ENCODE measurements at regions not wholly inside any gene's neighbourhood (a gene's known extent, or its start where the extent isn't known, plus 50 kb on each side); places are given as distances from the start of the nearest gene placed in this dataset.

GRCh38 chr9:7354704-7355103, 444.9 kb downstream of the DMAC1 start:
- DNase-seq (ENCODE audit: low read depth in 2 of 2, low spot score in 1 of 2) = no peak

DNA sequence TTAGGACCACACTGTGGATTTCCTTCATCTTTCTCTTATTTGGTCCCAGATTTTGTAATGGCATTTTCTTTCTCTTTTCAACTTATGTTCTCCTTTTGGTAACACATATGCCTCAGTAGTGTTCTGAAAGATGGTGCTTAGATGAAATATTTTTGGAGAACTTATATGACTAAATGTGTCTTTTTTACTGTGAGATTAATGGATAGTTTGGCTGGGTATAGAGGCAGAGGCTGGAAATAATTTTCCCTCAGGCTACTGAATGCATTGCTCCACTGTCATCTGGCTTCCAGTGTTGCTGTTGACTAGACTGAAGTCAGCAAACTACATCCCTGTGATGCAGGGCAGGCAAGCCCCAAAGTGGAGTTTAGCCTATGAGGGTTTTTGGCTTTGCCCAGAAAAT, 450.9 kb downstream of the DMAC1 start:
- DNase-seq (ENCODE audit: low read depth in 2 of 2, low spot score in 1 of 2) = no peak

DNA sequence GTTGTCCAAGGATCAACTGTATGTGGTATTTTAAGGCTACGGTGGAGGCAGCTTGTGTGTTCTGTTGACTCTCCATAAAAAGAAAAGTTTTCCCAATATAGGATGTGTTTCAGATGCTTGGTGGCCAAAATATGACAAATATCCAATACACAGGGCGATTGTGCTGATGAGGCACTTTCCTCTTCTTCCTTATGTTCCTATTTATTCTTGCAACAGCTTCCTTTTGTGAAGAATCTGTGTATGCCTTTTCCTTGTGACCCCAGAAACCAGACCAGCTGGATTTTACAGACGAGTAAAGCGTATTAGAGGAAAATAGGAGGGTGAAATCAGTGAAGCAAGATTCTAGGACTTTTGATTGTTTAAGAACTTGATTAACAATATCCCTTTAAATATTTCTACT, 452.0 kb downstream of the DMAC1 start:
- no peak for DNase-seq (ENCODE audit: low read depth in 2 of 2, low spot score in 1 of 2)

DNA sequence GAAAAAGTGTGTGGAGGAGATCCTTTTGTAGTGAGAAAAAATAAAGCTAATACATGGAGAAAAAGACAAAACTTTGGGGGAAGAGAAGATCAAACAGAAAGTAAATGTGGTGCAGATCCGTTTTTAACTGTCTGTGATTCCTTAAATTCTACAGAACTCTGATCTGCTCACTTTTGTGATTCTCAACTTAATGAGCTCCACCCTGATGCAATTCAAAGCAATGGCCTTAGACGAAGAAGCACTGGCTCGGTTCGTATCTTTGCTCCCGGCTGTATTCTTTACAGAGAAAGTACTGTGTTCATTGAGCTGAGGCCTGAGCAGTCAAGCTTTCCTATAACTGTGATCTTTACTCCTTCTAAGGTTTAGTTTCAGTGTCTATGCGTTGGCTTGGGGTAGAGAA, 453.4 kb downstream of the DMAC1 start:
- DNase-seq (ENCODE audit: low read depth in 2 of 2, low spot score in 1 of 2) = no peak

GRCh38 chr9:7342736-7343135, 456.8 kb downstream of the DMAC1 start:
- DNase-seq (ENCODE audit: low read depth in 2 of 2, low spot score in 1 of 2) = no peak

GRCh38 chr9:7342229-7342628, 457.3 kb downstream of the DMAC1 start:
- no peak for DNase-seq (ENCODE audit: low read depth in 2 of 2, low spot score in 1 of 2)

DNA sequence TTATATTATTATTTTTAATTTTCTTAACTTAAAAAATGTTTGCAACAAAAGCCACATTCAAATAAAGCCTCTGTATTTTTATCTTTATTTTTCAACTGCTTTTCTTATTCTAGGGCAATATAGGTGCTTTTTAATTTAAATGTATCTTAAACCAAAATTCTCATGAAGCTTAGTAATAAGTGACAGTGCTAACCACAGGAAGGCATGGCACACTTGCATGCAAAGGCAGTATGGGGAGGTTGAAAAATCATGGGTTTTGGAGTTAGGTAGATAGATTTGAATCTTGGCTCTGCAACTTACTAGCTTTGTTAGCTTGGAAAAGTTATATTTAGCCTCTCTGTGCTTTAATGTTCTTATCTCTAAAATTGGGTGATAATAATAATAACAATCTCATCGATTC, 458.0 kb downstream of the DMAC1 start:
- DNase-seq (ENCODE audit: low read depth in 2 of 2, low spot score in 1 of 2) = no peak

GRCh38 chr9:7340451-7340850, 459.1 kb downstream of the DMAC1 start:
- no peak for DNase-seq (ENCODE audit: low read depth in 2 of 2, low spot score in 1 of 2)

- no peak for DNase-seq (ENCODE audit: low read depth in 2 of 2, low spot score in 1 of 2)
These were observed 460.8 kb downstream of the DMAC1 start for GRCh38 chr9:7338586-7339281.

- DNase-seq (ENCODE audit: low read depth in 2 of 2, low spot score in 1 of 2) = no peak
These were observed 463.1 kb downstream of the DMAC1 start for GRCh38 chr9:7336356-7337065.

DNA sequence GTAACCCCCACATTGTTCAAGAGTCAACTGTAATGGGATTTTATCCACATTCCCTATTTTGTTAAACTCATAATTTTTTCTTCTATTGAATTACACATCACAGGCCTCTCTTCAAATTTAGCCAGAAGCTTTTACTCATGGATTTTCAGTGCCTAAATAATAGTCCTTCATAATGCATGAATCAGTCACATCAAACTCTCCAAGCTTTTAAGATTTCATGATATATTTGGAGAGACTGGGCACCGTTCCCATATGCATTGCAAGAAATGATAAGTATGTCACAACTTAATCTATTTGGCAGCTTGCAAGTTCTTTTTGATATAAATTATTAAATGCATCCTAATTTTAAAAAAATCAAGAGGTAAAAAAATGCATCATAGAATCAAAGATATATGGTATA, 465.9 kb downstream of the DMAC1 start:
- DNase-seq (ENCODE audit: low read depth in 2 of 2, low spot score in 1 of 2) = no peak

- DNase-seq (ENCODE audit: low read depth in 2 of 2, low spot score in 1 of 2) = no peak
These were observed 466.8 kb downstream of the DMAC1 start for GRCh38 chr9:7332780-7333179.

DNA sequence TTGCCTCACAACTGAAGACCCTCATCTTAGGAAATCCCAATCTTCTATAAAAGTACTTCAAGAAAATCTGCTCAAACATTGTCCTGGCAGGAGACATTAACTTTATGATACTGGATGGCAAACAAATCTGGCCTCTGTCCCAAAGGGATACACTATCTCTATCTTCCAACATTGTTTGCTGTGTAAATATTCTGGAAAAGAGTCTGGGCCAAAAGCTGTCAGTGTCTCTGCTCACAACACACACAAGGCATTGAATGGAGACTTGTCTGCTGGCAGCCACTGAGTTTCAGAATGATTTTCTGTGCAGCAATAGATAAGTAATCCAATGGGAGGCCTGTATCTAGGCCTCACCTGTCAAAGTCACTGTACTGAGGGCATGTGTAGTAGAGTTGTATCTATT, 471.1 kb downstream of the DMAC1 start:
- no peak for DNase-seq (ENCODE audit: low read depth in 2 of 2, low spot score in 1 of 2)

DNA sequence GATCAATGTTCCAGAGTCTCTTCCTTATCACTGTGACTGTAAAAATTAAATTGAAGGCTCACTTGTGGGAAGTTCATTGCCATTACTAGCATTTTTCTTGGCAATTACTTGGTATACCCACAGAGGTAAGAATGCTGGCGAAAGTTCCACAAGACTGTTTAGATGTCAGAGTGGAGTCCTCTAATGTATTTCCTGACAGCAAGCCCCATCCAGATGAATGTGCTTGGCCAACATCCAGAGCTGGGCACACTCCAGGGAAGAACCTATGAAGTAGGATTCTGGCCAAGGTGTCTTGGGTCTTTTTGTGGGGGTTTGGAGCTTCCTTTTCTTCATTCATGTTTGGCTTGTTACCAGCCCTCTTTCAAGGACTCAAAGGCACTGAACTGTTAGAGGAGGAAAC, 473.6 kb downstream of the DMAC1 start:
- DNase-seq (ENCODE audit: low read depth in 2 of 2, low spot score in 1 of 2) = no peak

- no peak for DNase-seq (ENCODE audit: low read depth in 2 of 2, low spot score in 1 of 2)
These were observed 475.4 kb downstream of the DMAC1 start for GRCh38 chr9:7324152-7324598.

DNA sequence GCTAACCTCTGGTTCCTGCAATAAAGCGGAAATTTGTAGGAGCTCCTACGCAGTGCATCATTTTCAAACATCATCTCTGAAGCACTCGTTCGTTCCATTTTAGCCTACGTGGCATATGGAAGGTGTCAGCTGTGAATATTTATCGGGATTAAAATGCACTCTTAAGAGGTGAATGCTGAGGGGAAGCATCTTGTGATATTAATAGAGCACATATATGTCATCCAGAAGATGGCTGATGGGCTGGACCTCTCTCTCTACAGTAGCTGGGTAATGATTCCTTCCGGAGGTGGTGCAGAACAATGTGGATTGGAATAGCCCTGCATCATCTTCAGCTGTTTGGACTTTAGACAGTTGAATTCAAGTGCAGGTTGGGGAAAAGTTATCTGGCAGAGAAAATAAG, 478.7 kb downstream of the DMAC1 start:
- DNase-seq (ENCODE audit: low read depth in 2 of 2, low spot score in 1 of 2) = no peak

DNA sequence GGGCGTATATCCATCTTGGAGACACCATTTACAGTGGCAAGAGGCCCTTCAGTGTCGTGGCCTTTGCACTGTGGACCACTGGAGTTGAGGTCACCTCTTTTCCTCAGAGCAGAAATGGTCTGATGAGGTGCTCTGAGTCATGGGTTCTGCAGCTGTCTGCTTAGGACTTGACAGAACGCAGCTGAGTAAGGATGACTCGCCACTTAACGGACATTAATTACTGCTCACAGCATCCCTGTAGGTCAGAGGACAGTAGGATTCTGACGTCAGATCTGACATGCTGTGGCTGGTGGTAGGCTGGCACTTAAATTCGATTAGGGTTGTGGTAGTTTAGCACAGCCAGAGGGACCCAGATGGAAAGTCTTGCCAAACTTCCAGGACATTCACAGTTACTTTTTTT, 479.4 kb downstream of the DMAC1 start:
- DNase-seq (ENCODE audit: low read depth in 2 of 2, low spot score in 1 of 2) = no peak

DNA sequence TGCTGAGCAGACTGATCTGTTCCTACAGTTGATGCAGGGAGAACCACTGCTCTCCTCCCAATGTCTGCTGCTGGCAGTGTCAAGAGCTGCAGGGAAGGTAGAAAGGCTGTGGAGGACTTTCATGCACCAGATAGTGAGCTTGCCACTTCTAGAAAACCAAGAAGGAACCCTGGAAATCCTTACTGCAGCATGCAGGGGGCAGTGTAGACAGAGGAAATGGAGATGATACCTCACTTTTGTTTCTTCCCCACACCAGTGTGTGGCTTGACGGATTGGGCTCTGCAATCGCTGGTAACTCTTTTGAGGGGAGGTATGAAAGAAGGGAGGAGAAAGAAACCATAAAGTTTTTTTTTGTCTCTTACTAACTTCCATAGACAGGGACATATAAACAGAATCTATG, 480.7 kb downstream of the DMAC1 start:
- no peak for DNase-seq (ENCODE audit: low read depth in 2 of 2, low spot score in 1 of 2)

GRCh38 chr9:7316967-7317366, 482.6 kb downstream of the DMAC1 start:
- DNase-seq (ENCODE audit: low read depth in 2 of 2, low spot score in 1 of 2) = no peak

DNA sequence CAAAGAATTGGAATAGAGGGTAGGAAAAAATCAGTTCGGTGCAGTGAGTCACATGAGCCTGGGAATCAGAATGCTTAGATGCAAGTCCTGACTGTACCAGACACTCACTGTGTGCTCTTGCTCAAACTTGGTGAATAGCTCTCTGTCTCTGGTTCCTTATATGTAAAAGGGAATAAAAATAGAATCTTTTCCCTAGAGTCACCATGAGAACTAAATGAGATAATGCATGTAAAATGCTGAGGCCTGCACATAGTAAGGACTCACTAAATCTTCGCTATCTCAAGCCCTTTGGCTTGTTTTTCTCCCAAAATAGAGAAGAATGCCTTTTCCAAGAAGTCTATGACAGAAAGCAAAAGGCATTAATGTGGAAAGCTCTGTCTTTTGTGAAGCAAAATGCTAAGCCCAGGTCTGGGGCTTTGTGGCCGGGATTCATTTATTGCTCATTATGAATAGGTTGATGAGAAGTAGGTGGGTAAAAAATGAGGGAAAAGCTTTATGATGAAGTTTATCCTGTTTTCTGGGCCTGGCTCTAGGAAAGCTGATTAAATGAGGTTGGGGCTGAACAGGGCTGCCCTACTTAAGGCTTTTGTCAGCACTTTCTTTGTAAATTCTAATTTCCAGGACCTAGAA, 483.3 kb downstream of the DMAC1 start:
- DNase-seq (ENCODE audit: low read depth in 2 of 2, low spot score in 1 of 2) = no peak

DNA sequence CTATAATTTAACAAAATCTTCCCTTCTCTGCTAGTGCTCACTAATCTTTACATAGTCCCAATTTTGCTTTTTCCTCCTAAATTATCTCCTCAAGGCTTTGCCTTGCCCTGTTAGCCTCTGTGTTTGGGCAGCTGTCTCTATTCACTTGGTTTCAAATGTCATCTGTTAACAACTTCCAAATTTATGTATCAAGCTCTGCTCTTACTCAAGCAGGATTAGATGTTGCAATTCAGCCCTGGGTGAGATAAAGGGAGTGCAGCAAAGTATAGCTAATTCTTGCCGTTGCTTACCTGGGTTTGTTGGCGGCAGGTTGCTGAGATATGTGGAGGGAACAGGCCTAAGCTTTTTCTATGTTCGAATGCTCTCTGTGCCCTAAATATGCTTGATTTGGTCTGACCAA, 483.8 kb downstream of the DMAC1 start:
- DNase-seq (ENCODE audit: low read depth in 2 of 2, low spot score in 1 of 2) = no peak

- DNase-seq (ENCODE audit: low read depth in 2 of 2, low spot score in 1 of 2) = no peak
These were observed 484.5 kb downstream of the DMAC1 start for GRCh38 chr9:7315116-7315515.

- DNase-seq (ENCODE audit: low read depth in 2 of 2, low spot score in 1 of 2) = no peak
These were observed 486.2 kb downstream of the DMAC1 start for GRCh38 chr9:7313389-7313788.
